ENCODE measurements at regions not wholly inside any gene's neighbourhood (a gene's known extent, or its start where the extent isn't known, plus 50 kb on each side); places are given as distances from the start of the nearest gene placed in this dataset.

DNA sequence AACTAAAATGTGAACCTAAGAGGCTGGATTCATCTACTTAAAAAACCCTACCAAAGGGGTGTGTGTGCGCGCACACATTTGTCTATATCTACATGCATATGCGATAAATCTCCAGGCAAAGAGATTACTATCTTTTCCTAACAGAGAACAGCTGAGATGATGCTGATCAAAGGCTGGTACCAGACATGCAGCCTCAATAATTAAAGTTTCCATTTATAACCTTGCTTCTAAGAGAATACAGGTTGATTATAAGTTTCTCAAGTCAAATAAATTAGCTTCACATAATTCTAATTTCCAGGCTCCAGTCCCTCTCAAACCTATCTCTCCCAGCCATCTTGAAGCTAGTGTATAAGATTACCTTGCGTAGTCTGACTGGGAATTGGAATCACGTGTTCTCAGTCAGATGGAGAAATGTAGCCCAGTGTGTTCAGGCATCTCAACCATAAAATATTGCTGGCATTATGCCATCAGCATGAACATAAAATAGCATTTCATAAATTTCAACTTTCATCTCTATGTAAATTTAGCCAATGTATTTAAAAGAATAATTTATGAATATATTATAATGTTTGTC lies 1062.0 kb downstream of the XPNPEP1 start:
- ChIA-PET POLR2A (no interaction called here), CTCF (interaction anchor here (1.6 to 1.8 kb wide), 3 partner anchors 10 to 16 kb away, joined by 3 to 4 read pairs (median 3); no protein-coding TSS in a partner anchor)
- TF ChIP-seq, protein P1, sequence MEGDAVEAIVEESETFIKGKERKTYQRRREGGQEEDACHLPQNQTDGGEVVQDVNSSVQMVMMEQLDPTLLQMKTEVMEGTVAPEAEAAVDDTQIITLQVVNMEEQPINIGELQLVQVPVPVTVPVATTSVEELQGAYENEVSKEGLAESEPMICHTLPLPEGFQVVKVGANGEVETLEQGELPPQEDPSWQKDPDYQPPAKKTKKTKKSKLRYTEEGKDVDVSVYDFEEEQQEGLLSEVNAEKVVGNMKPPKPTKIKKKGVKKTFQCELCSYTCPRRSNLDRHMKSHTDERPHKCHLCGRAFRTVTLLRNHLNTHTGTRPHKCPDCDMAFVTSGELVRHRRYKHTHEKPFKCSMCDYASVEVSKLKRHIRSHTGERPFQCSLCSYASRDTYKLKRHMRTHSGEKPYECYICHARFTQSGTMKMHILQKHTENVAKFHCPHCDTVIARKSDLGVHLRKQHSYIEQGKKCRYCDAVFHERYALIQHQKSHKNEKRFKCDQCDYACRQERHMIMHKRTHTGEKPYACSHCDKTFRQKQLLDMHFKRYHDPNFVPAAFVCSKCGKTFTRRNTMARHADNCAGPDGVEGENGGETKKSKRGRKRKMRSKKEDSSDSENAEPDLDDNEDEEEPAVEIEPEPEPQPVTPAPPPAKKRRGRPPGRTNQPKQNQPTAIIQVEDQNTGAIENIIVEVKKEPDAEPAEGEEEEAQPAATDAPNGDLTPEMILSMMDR (IDR thresholded peaks at IDR 0.05; ENCODE audit: control extremely low read depth, extremely low read depth, low read depth, missing control alignments), result no peak
- no peak for DNase-seq (ENCODE audit: extremely low spot score)

DNA sequence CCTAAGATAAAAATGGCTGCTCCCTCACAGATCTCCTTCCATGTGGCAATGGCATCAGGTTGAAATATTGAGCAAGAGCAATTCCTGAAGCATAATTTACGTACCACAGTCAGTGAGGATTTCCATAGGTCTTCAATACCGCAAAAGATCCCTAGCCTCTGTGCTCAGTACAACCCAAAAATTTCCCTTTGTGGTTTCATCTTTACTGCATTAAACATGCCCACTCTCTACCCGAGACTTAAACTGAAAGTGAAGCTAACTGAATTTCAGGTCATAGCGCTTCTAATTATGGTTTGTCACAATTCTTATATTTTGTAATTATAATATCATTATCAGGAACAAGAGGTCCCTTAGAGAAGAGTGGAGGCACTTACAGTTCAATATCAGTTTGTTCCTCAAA lies 1071.1 kb downstream of the XPNPEP1 start:
- POLR2A ChIA-PET, result no interaction called here
- DNase-seq (ENCODE audit: extremely low spot score), result peak; percentile 6
- CTCF ChIA-PET, result interaction anchor here (0.9 kb wide), 1 partner anchor 11 kb away, joined by 3 read pairs; no protein-coding TSS in a partner anchor
- TF ChIP-seq, protein P1 (IDR thresholded peaks at IDR 0.05; ENCODE audit: control extremely low read depth, extremely low read depth, low read depth, missing control alignments), result no peak

DNA sequence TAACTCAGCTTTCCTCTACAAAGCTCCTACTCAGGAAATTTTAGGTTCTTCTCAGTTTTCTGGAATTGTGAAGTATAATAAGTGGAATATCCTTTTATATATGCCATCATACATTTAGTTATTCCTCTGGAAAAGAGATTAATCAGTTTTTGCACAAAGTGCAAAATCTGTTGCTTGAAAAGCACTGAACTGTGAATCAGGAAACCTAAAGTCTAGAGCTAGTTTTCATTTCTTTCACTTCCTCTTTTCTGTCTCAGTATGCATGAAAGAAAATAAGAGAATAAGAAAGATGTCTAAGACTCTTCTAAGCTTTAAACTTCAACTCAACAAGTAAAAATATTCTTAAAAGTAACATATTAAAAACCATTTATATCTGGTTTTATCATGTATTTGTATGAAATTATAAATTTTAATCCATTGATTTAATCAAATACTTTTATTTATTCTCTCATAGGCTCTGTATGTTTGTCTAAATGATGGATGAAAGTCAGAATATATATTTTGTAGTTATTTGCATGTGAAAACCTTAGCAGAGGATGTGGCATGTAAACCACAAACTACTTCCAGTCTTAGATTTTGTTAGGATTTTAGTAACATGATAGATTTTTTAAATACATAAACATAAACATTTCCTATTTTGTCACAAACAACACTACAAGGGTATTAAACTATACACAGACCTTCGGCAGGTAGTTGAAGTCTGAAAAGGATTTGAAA lies 1073.0 kb downstream of the XPNPEP1 start:
- TF ChIP-seq, protein P1 (IDR thresholded peaks at IDR 0.05; ENCODE audit: control extremely low read depth, extremely low read depth, low read depth, missing control alignments), result no peak
- CTCF ChIA-PET, result interaction anchor here (0.9 kb wide), 1 partner anchor 163 kb away, joined by 5 read pairs; no protein-coding TSS in a partner anchor
- POLR2A ChIA-PET, result no interaction called here
- peak; percentile 21 for DNase-seq (ENCODE audit: extremely low spot score)

DNA sequence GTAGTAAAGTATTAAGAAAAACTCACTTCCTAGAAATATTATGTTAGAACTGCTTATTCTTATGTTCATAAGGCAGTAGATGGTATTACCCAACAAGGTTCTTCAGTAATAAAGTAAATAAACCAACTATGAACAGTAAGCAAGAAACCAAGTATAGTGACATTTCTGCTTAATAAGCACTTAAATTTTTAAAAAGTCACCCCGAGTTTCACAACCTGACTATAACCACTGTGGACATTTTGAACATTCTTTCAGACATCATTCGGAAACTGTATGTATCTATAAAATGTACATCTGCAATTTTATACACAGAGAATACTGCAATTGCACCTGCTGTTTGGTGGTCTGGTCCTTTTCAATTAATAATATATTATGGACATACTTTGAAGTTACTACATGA lies 1073.6 kb downstream of the XPNPEP1 start:
- TF ChIP-seq, protein P1 (IDR thresholded peaks at IDR 0.05; ENCODE audit: control extremely low read depth, extremely low read depth, low read depth, missing control alignments), result no peak
- ChIA-PET CTCF (interaction anchor here (0.9 kb wide), 1 partner anchor 164 kb away, joined by 5 read pairs; no protein-coding TSS in a partner anchor), POLR2A (no interaction called here)
- no peak for DNase-seq (ENCODE audit: extremely low spot score)

DNA sequence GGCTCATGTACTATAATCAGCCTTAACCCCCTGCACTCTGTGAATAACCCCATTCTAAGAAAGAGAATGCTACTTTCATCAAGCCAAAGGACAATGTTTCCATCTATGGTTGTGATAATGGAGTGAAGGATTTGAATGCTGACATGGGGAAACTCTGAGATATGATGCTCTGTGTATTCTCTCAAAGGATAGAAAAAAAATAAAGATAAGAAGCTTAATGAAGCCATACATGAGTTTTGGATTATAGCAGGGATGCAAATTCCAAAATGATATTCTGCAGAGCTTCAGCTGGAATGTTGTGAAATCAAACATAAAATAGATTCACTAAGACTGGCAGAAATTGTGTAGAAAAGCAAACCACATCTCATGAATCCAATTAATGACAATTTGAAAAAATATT lies 1074.1 kb downstream of the XPNPEP1 start:
- POLR2A ChIA-PET, result no interaction called here
- TF ChIP-seq, protein P1 (IDR thresholded peaks at IDR 0.05; ENCODE audit: control extremely low read depth, extremely low read depth, low read depth, missing control alignments), result no peak
- CTCF ChIA-PET, result interaction anchor here (0.9 kb wide), 1 partner anchor 164 kb away, joined by 5 read pairs; no protein-coding TSS in a partner anchor
- DNase-seq (ENCODE audit: extremely low spot score), result no peak

DNA sequence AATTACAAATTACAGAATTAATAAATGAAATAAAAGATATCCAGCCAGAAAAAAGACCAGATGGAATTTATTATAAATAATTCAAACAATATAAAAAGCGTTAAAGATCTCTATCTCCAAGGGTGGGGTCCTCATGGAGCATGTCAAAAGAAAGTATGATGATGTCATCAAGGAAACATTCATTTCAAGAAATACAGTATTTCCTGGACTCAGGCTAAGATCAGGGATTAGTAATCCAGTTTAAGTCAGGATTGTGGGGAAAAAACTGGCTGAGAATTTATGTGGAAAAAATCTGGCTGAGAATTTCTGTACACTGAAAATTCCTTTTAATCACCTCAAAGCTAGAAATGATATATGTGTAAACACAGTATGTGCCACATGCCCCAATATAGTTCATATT lies 1075.3 kb downstream of the XPNPEP1 start:
- ChIA-PET CTCF (no interaction called here), POLR2A (no interaction called here)
- TF ChIP-seq, protein P1 (IDR thresholded peaks at IDR 0.05; ENCODE audit: control extremely low read depth, extremely low read depth, low read depth, missing control alignments), result no peak
- no peak for DNase-seq (ENCODE audit: extremely low spot score)

All from GM10248 (cell line).